ENCODE measurements at regions not wholly inside any gene's neighbourhood (a gene's known extent, or its start where the extent isn't known, plus 50 kb on each side); places are given as distances from the start of the nearest gene placed in this dataset.
"Not testable (repeated sequence)": the region's sequence is repeated elsewhere in the genome, so short reads cannot be mapped to it uniquely, and the experiment has no call there.

DNA sequence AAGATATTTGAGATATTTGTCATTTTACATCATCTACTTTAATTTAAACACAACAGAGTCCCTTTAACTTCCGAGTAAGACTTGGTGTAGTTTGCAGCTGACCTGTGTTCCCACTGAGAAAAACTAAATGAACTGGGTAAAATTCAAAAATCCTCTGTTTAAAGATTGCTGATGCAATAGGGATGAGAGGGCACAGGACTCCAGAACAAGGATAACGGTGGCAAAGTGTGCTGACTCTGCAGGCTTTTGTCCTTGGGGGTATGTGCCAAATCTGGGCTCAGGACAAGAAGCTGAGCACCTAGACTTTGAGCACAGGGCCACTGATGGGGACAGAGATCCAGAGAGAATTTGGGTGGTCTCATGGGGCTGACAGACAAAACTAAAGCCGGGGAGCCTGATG lies 156.8 kb downstream of the CCDC71L start:
- TF ChIP-seq, protein P1, sequence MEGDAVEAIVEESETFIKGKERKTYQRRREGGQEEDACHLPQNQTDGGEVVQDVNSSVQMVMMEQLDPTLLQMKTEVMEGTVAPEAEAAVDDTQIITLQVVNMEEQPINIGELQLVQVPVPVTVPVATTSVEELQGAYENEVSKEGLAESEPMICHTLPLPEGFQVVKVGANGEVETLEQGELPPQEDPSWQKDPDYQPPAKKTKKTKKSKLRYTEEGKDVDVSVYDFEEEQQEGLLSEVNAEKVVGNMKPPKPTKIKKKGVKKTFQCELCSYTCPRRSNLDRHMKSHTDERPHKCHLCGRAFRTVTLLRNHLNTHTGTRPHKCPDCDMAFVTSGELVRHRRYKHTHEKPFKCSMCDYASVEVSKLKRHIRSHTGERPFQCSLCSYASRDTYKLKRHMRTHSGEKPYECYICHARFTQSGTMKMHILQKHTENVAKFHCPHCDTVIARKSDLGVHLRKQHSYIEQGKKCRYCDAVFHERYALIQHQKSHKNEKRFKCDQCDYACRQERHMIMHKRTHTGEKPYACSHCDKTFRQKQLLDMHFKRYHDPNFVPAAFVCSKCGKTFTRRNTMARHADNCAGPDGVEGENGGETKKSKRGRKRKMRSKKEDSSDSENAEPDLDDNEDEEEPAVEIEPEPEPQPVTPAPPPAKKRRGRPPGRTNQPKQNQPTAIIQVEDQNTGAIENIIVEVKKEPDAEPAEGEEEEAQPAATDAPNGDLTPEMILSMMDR (conservative IDR thresholded peaks at IDR 0.05; ENCODE audit: low read depth, low read length) = no peak
- Histone ChIP-seq H2AFZ (ENCODE audit: low read depth) (no peak overlapping the region), H3K9ac (no peak overlapping the region), H3K4me1 (ENCODE audit: low read depth, poor library complexity, severe bottlenecking) (no peaks in the 10 kb centered on the region), H3K79me2 (ENCODE audit: insufficient read depth, low read depth) (no peaks in the 10 kb centered on the region), H3K36me3 (ENCODE audit: insufficient read depth) (no peaks in the 10 kb centered on the region), H3K27me3 (ENCODE audit: insufficient read depth, low read depth) (no peaks in the 10 kb centered on the region), H3K4me2 (no peak overlapping the region), H3K4me3 (IDR thresholded peaks at IDR 0.05; ENCODE audit: insufficient read depth, low read depth, low read length) (no peak overlapping the region), H3K27ac (no peak overlapping the region), H4K20me1 (ENCODE audit: insufficient read depth) (no peaks in the 10 kb centered on the region)

DNA sequence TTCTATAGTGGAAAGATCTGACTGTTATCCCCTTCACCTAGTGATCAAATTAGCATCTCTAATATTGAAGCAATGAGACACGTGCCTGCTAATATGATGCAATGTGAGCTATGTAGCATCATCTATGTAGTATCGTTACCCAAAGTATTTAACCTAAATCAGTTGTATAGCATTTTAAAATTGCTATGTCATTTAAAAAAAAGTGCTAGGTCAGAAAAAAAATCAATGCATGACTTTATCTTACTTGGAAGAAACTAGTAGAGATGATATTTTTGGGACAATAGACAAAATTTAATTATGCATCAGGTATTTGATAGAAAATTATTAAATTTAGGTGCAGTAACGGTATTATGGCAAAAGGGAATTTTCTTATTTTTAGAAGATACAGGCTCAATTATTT lies 157.3 kb downstream of the CCDC71L start:
- Histone ChIP-seq H3K4me3 (IDR thresholded peaks at IDR 0.05; ENCODE audit: insufficient read depth, low read depth, low read length) (no peak overlapping the region), H3K36me3 (ENCODE audit: insufficient read depth) (no peaks in the 10 kb centered on the region), H4K20me1 (ENCODE audit: insufficient read depth) (no peaks in the 10 kb centered on the region), H3K27me3 (ENCODE audit: insufficient read depth, low read depth) (no peaks in the 10 kb centered on the region), H3K79me2 (ENCODE audit: insufficient read depth, low read depth) (no peaks in the 10 kb centered on the region), H3K4me2 (no peak overlapping the region), H3K9ac (no peak overlapping the region), H3K4me1 (ENCODE audit: low read depth, poor library complexity, severe bottlenecking) (no peaks in the 10 kb centered on the region), H2AFZ (ENCODE audit: low read depth) (no peak overlapping the region), H3K27ac (no peak overlapping the region)
- TF ChIP-seq, protein P1 (conservative IDR thresholded peaks at IDR 0.05; ENCODE audit: low read depth, low read length) = no peak

DNA sequence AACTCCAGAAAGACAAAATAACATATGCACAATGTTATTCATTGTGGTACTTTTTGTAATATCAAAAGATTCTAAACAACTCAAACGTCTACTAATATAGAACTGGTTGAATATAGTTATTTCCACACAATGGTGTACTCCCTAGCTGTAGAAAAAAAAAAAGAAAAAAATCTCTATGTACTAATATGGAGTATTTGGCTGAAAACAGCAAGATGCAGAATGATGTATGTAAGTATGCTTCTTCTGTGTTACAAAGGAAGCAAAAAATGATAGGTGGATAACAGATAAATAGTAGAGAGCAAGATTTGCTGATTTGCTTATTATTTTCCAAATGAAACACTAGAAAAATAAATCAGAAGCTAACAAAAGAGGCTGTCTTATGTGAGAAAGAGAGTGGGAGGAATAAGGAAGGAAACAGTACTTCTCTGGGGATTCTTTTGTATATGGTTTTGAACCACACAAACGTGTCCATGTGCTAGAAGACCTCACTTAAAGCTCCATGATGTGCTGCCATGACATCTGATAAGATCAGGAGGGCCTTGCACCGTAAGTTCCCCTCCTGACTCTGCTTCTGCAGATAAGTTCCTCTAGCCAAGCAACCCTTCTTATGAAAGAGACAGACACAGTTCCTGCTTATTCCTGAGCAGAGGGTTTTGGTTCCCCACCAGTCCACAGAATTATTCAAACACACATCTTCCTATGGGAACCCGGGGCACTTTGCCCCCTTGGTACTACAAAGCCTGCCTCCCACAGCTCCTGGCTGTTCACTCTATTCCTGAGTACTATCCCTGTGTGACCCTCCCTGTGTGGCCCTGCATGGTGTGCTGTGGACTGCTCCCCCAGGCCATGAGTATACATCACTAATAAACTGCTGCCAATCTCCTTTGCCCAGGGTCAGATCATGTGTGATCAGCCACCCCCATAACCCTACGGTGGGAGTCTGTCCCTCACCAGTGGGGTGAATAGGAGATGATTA lies 159.1 kb downstream of the CCDC71L start:
- Histone ChIP-seq H3K4me1 (ENCODE audit: low read depth, poor library complexity, severe bottlenecking) (no peaks in the 10 kb centered on the region), H3K79me2 (ENCODE audit: insufficient read depth, low read depth) (no peaks in the 10 kb centered on the region), H2AFZ (ENCODE audit: low read depth) (no peak overlapping the region), H4K20me1 (ENCODE audit: insufficient read depth) (no peaks in the 10 kb centered on the region), H3K4me3 (IDR thresholded peaks at IDR 0.05; ENCODE audit: insufficient read depth, low read depth, low read length) (no peak overlapping the region), H3K36me3 (ENCODE audit: insufficient read depth) (no peaks in the 10 kb centered on the region), H3K9ac (no peak overlapping the region), H3K4me2 (no peak overlapping the region), H3K27ac (no peak overlapping the region), H3K27me3 (ENCODE audit: insufficient read depth, low read depth) (no peaks in the 10 kb centered on the region)
- TF ChIP-seq, protein P1 (conservative IDR thresholded peaks at IDR 0.05; ENCODE audit: low read depth, low read length) = no peak

DNA sequence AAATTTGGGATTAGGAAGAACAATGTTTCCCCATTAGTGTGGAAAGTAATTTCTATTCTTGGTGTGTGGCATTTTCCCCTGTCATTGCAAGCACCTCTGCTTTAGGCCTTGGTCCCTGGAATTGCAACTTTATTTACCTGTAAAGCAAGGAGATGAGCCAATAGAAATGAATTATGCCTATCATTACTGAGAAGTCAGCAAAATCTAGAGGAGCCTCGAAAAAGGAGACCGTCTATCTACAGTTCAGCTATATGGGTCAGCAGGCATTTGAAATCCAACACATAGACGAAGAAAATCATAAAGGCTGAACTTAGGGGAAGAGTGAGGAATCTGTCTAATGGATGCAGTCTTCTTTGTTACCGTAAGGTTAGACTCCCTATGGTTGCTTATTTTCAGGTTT lies 161.1 kb downstream of the CCDC71L start:
- no peak overlapping the region for H2AFZ ChIP-seq (ENCODE audit: low read depth)
- H3K27ac ChIP-seq = no peak overlapping the region
- no peak overlapping the region for H3K4me2 ChIP-seq
- TF ChIP-seq, protein P1 (conservative IDR thresholded peaks at IDR 0.05; ENCODE audit: low read depth, low read length) = no peak
- no peak overlapping the region for H3K4me3 ChIP-seq (IDR thresholded peaks at IDR 0.05; ENCODE audit: insufficient read depth, low read depth, low read length)
- no peaks in the 10 kb centered on the region for H3K27me3 ChIP-seq (ENCODE audit: insufficient read depth, low read depth)
- no peak overlapping the region for H3K9ac ChIP-seq
- no peaks in the 10 kb centered on the region for H3K79me2 ChIP-seq (ENCODE audit: insufficient read depth, low read depth)
- no peaks in the 10 kb centered on the region for H3K4me1 ChIP-seq (ENCODE audit: low read depth, poor library complexity, severe bottlenecking)
- H3K36me3 ChIP-seq (ENCODE audit: insufficient read depth) = no peaks in the 10 kb centered on the region
- H4K20me1 ChIP-seq (ENCODE audit: insufficient read depth) = no peaks in the 10 kb centered on the region

DNA sequence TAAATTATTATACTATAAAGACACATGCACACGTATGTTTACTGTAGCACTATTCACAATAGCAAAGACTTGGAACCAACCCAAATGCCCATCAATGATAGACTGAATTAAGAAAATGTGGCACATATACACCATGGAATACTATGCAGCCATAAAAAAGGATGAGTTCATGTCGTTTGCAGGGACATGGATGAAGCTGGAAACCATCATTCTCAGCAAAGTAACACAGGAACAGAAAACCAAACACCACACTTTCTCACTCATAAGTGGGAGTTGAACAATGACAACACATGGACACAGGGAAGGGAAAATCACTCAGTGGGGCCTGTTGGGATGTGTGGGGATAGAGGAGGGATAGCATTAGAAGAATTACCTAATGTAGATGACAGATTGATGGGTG lies 163.0 kb downstream of the CCDC71L start:
- not testable (repeated sequence) for H3K4me1 ChIP-seq (ENCODE audit: low read depth, poor library complexity, severe bottlenecking); H3K4me3 ChIP-seq (IDR thresholded peaks at IDR 0.05; ENCODE audit: insufficient read depth, low read depth, low read length); H3K9ac ChIP-seq; H4K20me1 ChIP-seq (ENCODE audit: insufficient read depth); H3K27me3 ChIP-seq (ENCODE audit: insufficient read depth, low read depth); H3K4me2 ChIP-seq; H3K79me2 ChIP-seq (ENCODE audit: insufficient read depth, low read depth); H3K27ac ChIP-seq; H3K36me3 ChIP-seq (ENCODE audit: insufficient read depth); H2AFZ ChIP-seq (ENCODE audit: low read depth)
